Esophagus squamous epithelium (tissue), 4 donors: ENCODE measurements at regions not wholly inside any gene's neighbourhood (a gene's known extent, or its start where the extent isn't known, plus 50 kb on each side); places are given as distances from the start of the nearest gene placed in this dataset.

Experiments used
- POLR2A ChIP-seq, 4 donors: fragments of 450-650 bp; IDR thresholded peaks; one replicate each; pipeline ENCODE4 v1.6.1; 2017; ENCODE audit warnings: antibody characterized with exemption in 4 of 4, mild to moderate bottlenecking in 4 of 4, moderate library complexity in 3 of 4
- TF ChIP-seq, protein P1 (sequence below), 6 experiments: fragments of 450-650 bp in 4 of 6; fragments of 200-600 bp in 2 of 6; sonication (generic) in 2 of 6; IDR thresholded peaks; one replicate each; pipeline ENCODE4 v1.5.1; 2016 to 2019; ENCODE audit warnings: antibody characterized with exemption in 6 of 6, mild to moderate bottlenecking in 4 of 6, moderate library complexity in 4 of 6

DNA sequence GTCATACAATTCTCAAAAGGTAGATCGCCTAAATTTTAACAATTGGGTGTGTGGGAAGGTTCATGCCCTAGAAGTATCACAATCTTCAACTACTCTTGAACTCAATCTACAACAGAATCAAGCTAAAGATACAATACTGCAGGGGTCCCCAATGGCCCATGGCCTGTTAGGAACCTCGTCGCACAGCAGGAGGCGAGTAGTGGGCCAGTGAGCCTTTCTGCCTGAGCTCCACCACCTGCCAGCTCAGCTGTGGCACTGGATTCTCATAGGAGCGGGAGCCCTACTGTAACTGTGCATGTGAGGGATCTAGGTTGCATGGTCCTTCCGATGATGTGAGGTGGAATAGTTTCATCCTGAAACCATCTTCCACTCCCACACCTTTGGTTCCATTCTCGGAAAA is 230.6 kb downstream of the KLF12 start:
- TF ChIP-seq, protein P1, sequence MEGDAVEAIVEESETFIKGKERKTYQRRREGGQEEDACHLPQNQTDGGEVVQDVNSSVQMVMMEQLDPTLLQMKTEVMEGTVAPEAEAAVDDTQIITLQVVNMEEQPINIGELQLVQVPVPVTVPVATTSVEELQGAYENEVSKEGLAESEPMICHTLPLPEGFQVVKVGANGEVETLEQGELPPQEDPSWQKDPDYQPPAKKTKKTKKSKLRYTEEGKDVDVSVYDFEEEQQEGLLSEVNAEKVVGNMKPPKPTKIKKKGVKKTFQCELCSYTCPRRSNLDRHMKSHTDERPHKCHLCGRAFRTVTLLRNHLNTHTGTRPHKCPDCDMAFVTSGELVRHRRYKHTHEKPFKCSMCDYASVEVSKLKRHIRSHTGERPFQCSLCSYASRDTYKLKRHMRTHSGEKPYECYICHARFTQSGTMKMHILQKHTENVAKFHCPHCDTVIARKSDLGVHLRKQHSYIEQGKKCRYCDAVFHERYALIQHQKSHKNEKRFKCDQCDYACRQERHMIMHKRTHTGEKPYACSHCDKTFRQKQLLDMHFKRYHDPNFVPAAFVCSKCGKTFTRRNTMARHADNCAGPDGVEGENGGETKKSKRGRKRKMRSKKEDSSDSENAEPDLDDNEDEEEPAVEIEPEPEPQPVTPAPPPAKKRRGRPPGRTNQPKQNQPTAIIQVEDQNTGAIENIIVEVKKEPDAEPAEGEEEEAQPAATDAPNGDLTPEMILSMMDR (IDR thresholded peaks at IDR 0.05), result no peak
- no peak for TF ChIP-seq POLR2A (IDR thresholded peaks at IDR 0.05)
